Activated CD8-positive, alpha-beta T cell treated with anti-CD3 and anti-CD28 coated beads for 36 hours (primary cell): ENCODE measurements at regions not wholly inside any gene's neighbourhood (a gene's known extent, or its start where the extent isn't known, plus 50 kb on each side); places are given as distances from the start of the nearest gene placed in this dataset.

Experiments
- ATAC-seq: fragments of 200-7000 bp; cut with Tn5 transposase; one replicate; pipeline ENCODE4 v1.10.0; 2021; ENCODE audit warnings: mild to moderate bottlenecking, moderate library complexity
- CTCF ChIA-PET: fragments of 350-600 bp; sonication (Branson Sonifier 250); formaldehyde crosslinking; loops from one replicate; lab custom pipeline; 2021; ENCODE audit warnings: antibody characterized with exemption; lab: Charles Lee
- POLR2A ChIA-PET: fragments of 350-600 bp; sonication (Branson Sonifier 250); formaldehyde crosslinking; loops from one replicate; lab custom pipeline; 2021; ENCODE audit warnings: antibody characterized with exemption; lab: Charles Lee
- DNase-seq: peaks from one replicate; pipeline ENCODE4 v3.0.0-alpha.2; 2020
- H3K27ac Mint-ChIP-seq: one replicate; pipeline ENCODE4 v1.8.0; 2021; ENCODE audit warnings: mild to moderate bottlenecking, mixed read lengths
- H3K27me3 Mint-ChIP-seq: one replicate; pipeline ENCODE4 v1.8.0; 2021; ENCODE audit warnings: mixed read lengths
- H3K36me3 Mint-ChIP-seq: one replicate; pipeline ENCODE4 v1.8.0; 2021; ENCODE audit warnings: low read depth, mixed read lengths
- H3K4me1 Mint-ChIP-seq: one replicate; pipeline ENCODE4 v1.8.0; 2021; ENCODE audit warnings: low read depth, mixed read lengths
- H3K4me3 Mint-ChIP-seq: one replicate; pipeline ENCODE4 v1.8.0; 2021; ENCODE audit warnings: mild to moderate bottlenecking, moderate library complexity, mixed read lengths
- H3K9me3 Mint-ChIP-seq: one replicate; pipeline ENCODE4 v1.8.0; 2021; ENCODE audit warnings: mixed read lengths
- CTCF ChIP-seq: fragments of 200-600 bp; IDR thresholded peaks from one replicate; pipeline ENCODE4 v1.8.0; 2022; ENCODE audit warnings: antibody characterized with exemption, mild to moderate bottlenecking
- intact Hi-C: fragments of 100-400 bp; cut with micrococcal nuclease; formaldehyde crosslinking; loops from one replicate; pipeline ENCODE4 v1.10.0; 2022

GRCh38 chr2:41779888-41780287 is 267.9 kb upstream of the PKDCC start:
- no peak overlapping the region for H3K4me3 Mint-ChIP-seq
- ChIA-PET POLR2A (no interaction called here), CTCF (interaction anchor here (1.0 to 1.5 kb wide), 3 partner anchors 9 to 81 kb away, joined by 3 to 4 read pairs (median 3); no protein-coding TSS in a partner anchor)
- H3K4me1 Mint-ChIP-seq, result no peaks in the 10 kb centered on the region
- DNase-seq (no peak), ATAC-seq (no peak)
- peaks cover 5% of the 10 kb centered on the region for H3K27me3 Mint-ChIP-seq
- no peak overlapping the region for H3K27ac Mint-ChIP-seq
- no peaks in the 10 kb centered on the region for H3K9me3 Mint-ChIP-seq
- TF ChIP-seq CTCF, result no peak
- intact Hi-C loops, result no loop called here
- H3K36me3 Mint-ChIP-seq, result no peaks in the 10 kb centered on the region

GRCh38 chr2:41782306-41783158 is 265.3 kb upstream of the PKDCC start:
- ChIA-PET POLR2A (no interaction called here), CTCF (interaction anchor here (0.9 to 1.1 kb wide), 2 partner anchors 32 to 366 kb away, joined by 3 read pairs; no protein-coding TSS in a partner anchor)
- Mint-ChIP-seq H3K27ac (no peak overlapping the region), H3K4me1 (no peaks in the 10 kb centered on the region), H3K27me3 (peaks cover 6% of the 10 kb centered on the region), H3K4me3 (no peak overlapping the region), H3K36me3 (no peaks in the 10 kb centered on the region), H3K9me3 (no peaks in the 10 kb centered on the region)
- TF ChIP-seq CTCF, result peak; percentile 91
- intact Hi-C loops, result no loop called here
- ATAC-seq (peak; percentile 61), DNase-seq (peak; percentile 26)

- Mint-ChIP-seq H3K9me3 (no peaks in the 10 kb centered on the region), H3K27me3 (peaks cover 5% of the 10 kb centered on the region), H3K36me3 (no peaks in the 10 kb centered on the region), H3K4me1 (no peaks in the 10 kb centered on the region), H3K4me3 (no peak overlapping the region), H3K27ac (no peak overlapping the region)
- CTCF ChIA-PET, result no interaction called here
- intact Hi-C loops, result no loop called here
- no peak for DNase-seq
- POLR2A ChIA-PET, result no interaction called here
- ATAC-seq, result no peak
- no peak for TF ChIP-seq CTCF
Observed at GRCh38 chr2:41784496-41784895, 263.3 kb upstream of the PKDCC start.

- POLR2A ChIA-PET, result no interaction called here
Observed at GRCh38 chr2:41785251-41786022, 262.4 kb upstream of the PKDCC start.

More at GRCh38 chr2:41785251-41786022, 262.4 kb upstream of the PKDCC start:
- Mint-ChIP-seq H3K36me3 (no peaks in the 10 kb centered on the region), H3K4me3 (no peak overlapping the region), H3K27me3 (peaks cover 5% of the 10 kb centered on the region), H3K4me1 (no peaks in the 10 kb centered on the region), H3K9me3 (no peaks in the 10 kb centered on the region), H3K27ac (no peak overlapping the region)
- CTCF ChIA-PET, result interaction anchor here (1.0 kb wide), 1 partner anchor 74 kb away, joined by 3 read pairs; no protein-coding TSS in a partner anchor
- DNase-seq, result no peak
- intact Hi-C loops, result no loop called here
- TF ChIP-seq CTCF, result no peak
- no peak for ATAC-seq
